ENCODE measurements at regions not wholly inside any gene's neighbourhood (a gene's known extent, or its start where the extent isn't known, plus 50 kb on each side); places are given as distances from the start of the nearest gene placed in this dataset.

- no peaks in the 10 kb centered on the region for H3K4me1 ChIP-seq (ENCODE audit: control insufficient read depth in 2 of 2, insufficient read depth in 2 of 2, low read length in 2 of 2)
- H3K36me3 ChIP-seq (ENCODE audit: control insufficient read depth in 2 of 2, insufficient read depth in 2 of 2, low read length in 1 of 2), result no peaks in the 10 kb centered on the region
- DNase-seq (ENCODE audit: low read depth in 6 of 9, low spot score in 9 of 9), result no peak
- WGBS, result 96% methylated on average over 3 of the region's 3 CpGs
- H3K27ac ChIP-seq (ENCODE audit: low read depth in 1 of 2, low read length in 1 of 2), result no peak overlapping the region
- no peaks in the 10 kb centered on the region for H3K27me3 ChIP-seq (ENCODE audit: control insufficient read depth in 2 of 2, insufficient read depth in 1 of 2, low read length in 1 of 2)
- no peaks in the 10 kb centered on the region for H3K9me3 ChIP-seq (ENCODE audit: control insufficient read depth in 2 of 2, insufficient read depth in 1 of 2, low read length in 1 of 2)
- H3K4me3 ChIP-seq (ENCODE audit: low read length in 2 of 2), result no peak overlapping the region
These were observed 227.8 kb upstream of the MIR17HG start for GRCh38 chr13:91119643-91120042.

GRCh38 chr13:91122766-91123165 is 224.7 kb upstream of the MIR17HG start:
- H3K36me3 ChIP-seq (ENCODE audit: control insufficient read depth in 2 of 2, insufficient read depth in 2 of 2, low read length in 1 of 2), result no peaks in the 10 kb centered on the region
- no peak for DNase-seq (ENCODE audit: low read depth in 6 of 9, low spot score in 9 of 9)
- WGBS, result 94% methylated on average over 1 of the region's 1 CpG

GRCh38 chr13:91123456-91124127 is 223.9 kb upstream of the MIR17HG start:
- DNase-seq (ENCODE audit: low read depth in 6 of 9, low spot score in 9 of 9), result no peak
- Histone ChIP-seq H3K27ac (ENCODE audit: low read depth in 1 of 2, low read length in 1 of 2) (no peak overlapping the region), H3K9me3 (ENCODE audit: control insufficient read depth in 2 of 2, insufficient read depth in 1 of 2, low read length in 1 of 2) (no peaks in the 10 kb centered on the region), H3K4me1 (ENCODE audit: control insufficient read depth in 2 of 2, insufficient read depth in 2 of 2, low read length in 2 of 2) (no peaks in the 10 kb centered on the region), H3K4me3 (ENCODE audit: low read length in 2 of 2) (no peak overlapping the region), H3K27me3 (ENCODE audit: control insufficient read depth in 2 of 2, insufficient read depth in 1 of 2, low read length in 1 of 2) (no peaks in the 10 kb centered on the region), H3K36me3 (ENCODE audit: control insufficient read depth in 2 of 2, insufficient read depth in 2 of 2, low read length in 1 of 2) (no peaks in the 10 kb centered on the region)
- 59% methylated on average over 5 of the region's 5 CpGs for WGBS

More at GRCh38 chr13:91122766-91123165, 224.7 kb upstream of the MIR17HG start:
- H3K4me3 ChIP-seq (ENCODE audit: low read length in 2 of 2), result no peak overlapping the region
- no peaks in the 10 kb centered on the region for H3K4me1 ChIP-seq (ENCODE audit: control insufficient read depth in 2 of 2, insufficient read depth in 2 of 2, low read length in 2 of 2)
- no peak overlapping the region for H3K27ac ChIP-seq (ENCODE audit: low read depth in 1 of 2, low read length in 1 of 2)
- H3K27me3 ChIP-seq (ENCODE audit: control insufficient read depth in 2 of 2, insufficient read depth in 1 of 2, low read length in 1 of 2), result no peaks in the 10 kb centered on the region
- H3K9me3 ChIP-seq (ENCODE audit: control insufficient read depth in 2 of 2, insufficient read depth in 1 of 2, low read length in 1 of 2), result no peaks in the 10 kb centered on the region

- no peaks in the 10 kb centered on the region for H3K4me1 ChIP-seq (ENCODE audit: control insufficient read depth in 2 of 2, insufficient read depth in 2 of 2, low read length in 2 of 2)
- no peak for DNase-seq (ENCODE audit: low read depth in 6 of 9, low spot score in 9 of 9)
- no peak overlapping the region for H3K27ac ChIP-seq (ENCODE audit: low read depth in 1 of 2, low read length in 1 of 2)
- H3K27me3 ChIP-seq (ENCODE audit: control insufficient read depth in 2 of 2, insufficient read depth in 1 of 2, low read length in 1 of 2), result no peaks in the 10 kb centered on the region
- 84% methylated on average over 4 of the region's 4 CpGs for WGBS
- no peaks in the 10 kb centered on the region for H3K36me3 ChIP-seq (ENCODE audit: control insufficient read depth in 2 of 2, insufficient read depth in 2 of 2, low read length in 1 of 2)
- no peaks in the 10 kb centered on the region for H3K9me3 ChIP-seq (ENCODE audit: control insufficient read depth in 2 of 2, insufficient read depth in 1 of 2, low read length in 1 of 2)
- H3K4me3 ChIP-seq (ENCODE audit: low read length in 2 of 2), result no peak overlapping the region
These were observed 220.7 kb upstream of the MIR17HG start for GRCh38 chr13:91126806-91127205.

- Histone ChIP-seq H3K4me1 (ENCODE audit: control insufficient read depth in 2 of 2, insufficient read depth in 2 of 2, low read length in 2 of 2) (no peaks in the 10 kb centered on the region), H3K4me3 (ENCODE audit: low read length in 2 of 2) (no peak overlapping the region), H3K27me3 (ENCODE audit: control insufficient read depth in 2 of 2, insufficient read depth in 1 of 2, low read length in 1 of 2) (no peaks in the 10 kb centered on the region), H3K36me3 (ENCODE audit: control insufficient read depth in 2 of 2, insufficient read depth in 2 of 2, low read length in 1 of 2) (no peaks in the 10 kb centered on the region), H3K27ac (ENCODE audit: low read depth in 1 of 2, low read length in 1 of 2) (no peak overlapping the region), H3K9me3 (ENCODE audit: control insufficient read depth in 2 of 2, insufficient read depth in 1 of 2, low read length in 1 of 2) (no peaks in the 10 kb centered on the region)
- 99% methylated on average over 1 of the region's 1 CpG for WGBS
- no peak for DNase-seq (ENCODE audit: low read depth in 6 of 9, low spot score in 9 of 9)
These were observed 219.5 kb upstream of the MIR17HG start for GRCh38 chr13:91127995-91128394.

GRCh38 chr13:91132381-91132780 is 215.1 kb upstream of the MIR17HG start:
- no peaks in the 10 kb centered on the region for H3K27me3 ChIP-seq (ENCODE audit: control insufficient read depth in 2 of 2, insufficient read depth in 1 of 2, low read length in 1 of 2)

GRCh38 chr13:91132786-91133185 is 214.7 kb upstream of the MIR17HG start:
- WGBS, result 85% methylated on average over 7 of the region's 7 CpGs
- Histone ChIP-seq H3K36me3 (ENCODE audit: control insufficient read depth in 2 of 2, insufficient read depth in 2 of 2, low read length in 1 of 2) (no peaks in the 10 kb centered on the region), H3K9me3 (ENCODE audit: control insufficient read depth in 2 of 2, insufficient read depth in 1 of 2, low read length in 1 of 2) (no peaks in the 10 kb centered on the region)

More at GRCh38 chr13:91132381-91132780, 215.1 kb upstream of the MIR17HG start:
- H3K27ac ChIP-seq (ENCODE audit: low read depth in 1 of 2, low read length in 1 of 2), result no peak overlapping the region
- DNase-seq (ENCODE audit: low read depth in 6 of 9, low spot score in 9 of 9), result no peak
- 95% methylated on average over 4 of the region's 4 CpGs for WGBS
- H3K4me3 ChIP-seq (ENCODE audit: low read length in 2 of 2), result no peak overlapping the region
- H3K4me1 ChIP-seq (ENCODE audit: control insufficient read depth in 2 of 2, insufficient read depth in 2 of 2, low read length in 2 of 2), result no peaks in the 10 kb centered on the region
- H3K9me3 ChIP-seq (ENCODE audit: control insufficient read depth in 2 of 2, insufficient read depth in 1 of 2, low read length in 1 of 2), result no peaks in the 10 kb centered on the region
- no peaks in the 10 kb centered on the region for H3K36me3 ChIP-seq (ENCODE audit: control insufficient read depth in 2 of 2, insufficient read depth in 2 of 2, low read length in 1 of 2)

GRCh38 chr13:91133941-91134802 is 213.3 kb upstream of the MIR17HG start:
- no peak overlapping the region for H3K4me3 ChIP-seq (ENCODE audit: low read length in 2 of 2)
- no peaks in the 10 kb centered on the region for H3K36me3 ChIP-seq (ENCODE audit: control insufficient read depth in 2 of 2, insufficient read depth in 2 of 2, low read length in 1 of 2)
- H3K27ac ChIP-seq (ENCODE audit: low read depth in 1 of 2, low read length in 1 of 2), result no peak overlapping the region
- H3K27me3 ChIP-seq (ENCODE audit: control insufficient read depth in 2 of 2, insufficient read depth in 1 of 2, low read length in 1 of 2), result no peaks in the 10 kb centered on the region
- no peaks in the 10 kb centered on the region for H3K4me1 ChIP-seq (ENCODE audit: control insufficient read depth in 2 of 2, insufficient read depth in 2 of 2, low read length in 2 of 2)
- 52% methylated on average over 11 of the region's 11 CpGs for WGBS
- H3K9me3 ChIP-seq (ENCODE audit: control insufficient read depth in 2 of 2, insufficient read depth in 1 of 2, low read length in 1 of 2), result no peaks in the 10 kb centered on the region
- DNase-seq (ENCODE audit: low read depth in 6 of 9, low spot score in 9 of 9), result peak in 7 of 9 donors; percentile 6 to 50 (median 15)

More at GRCh38 chr13:91132786-91133185, 214.7 kb upstream of the MIR17HG start:
- Histone ChIP-seq H3K27ac (ENCODE audit: low read depth in 1 of 2, low read length in 1 of 2) (no peak overlapping the region), H3K4me3 (ENCODE audit: low read length in 2 of 2) (no peak overlapping the region), H3K4me1 (ENCODE audit: control insufficient read depth in 2 of 2, insufficient read depth in 2 of 2, low read length in 2 of 2) (no peaks in the 10 kb centered on the region), H3K27me3 (ENCODE audit: control insufficient read depth in 2 of 2, insufficient read depth in 1 of 2, low read length in 1 of 2) (no peaks in the 10 kb centered on the region)
- peak in 1 of 9 donors; percentile 15 for DNase-seq (ENCODE audit: low read depth in 6 of 9, low spot score in 9 of 9)

GRCh38 chr13:91134803-91135184 is 212.7 kb upstream of the MIR17HG start:
- H3K27ac ChIP-seq (ENCODE audit: low read depth in 1 of 2, low read length in 1 of 2), result no peak overlapping the region
- WGBS, result 73% methylated on average over 2 of the region's 2 CpGs
- no peaks in the 10 kb centered on the region for H3K4me1 ChIP-seq (ENCODE audit: control insufficient read depth in 2 of 2, insufficient read depth in 2 of 2, low read length in 2 of 2)
- no peaks in the 10 kb centered on the region for H3K9me3 ChIP-seq (ENCODE audit: control insufficient read depth in 2 of 2, insufficient read depth in 1 of 2, low read length in 1 of 2)
- no peaks in the 10 kb centered on the region for H3K36me3 ChIP-seq (ENCODE audit: control insufficient read depth in 2 of 2, insufficient read depth in 2 of 2, low read length in 1 of 2)
- H3K27me3 ChIP-seq (ENCODE audit: control insufficient read depth in 2 of 2, insufficient read depth in 1 of 2, low read length in 1 of 2), result no peaks in the 10 kb centered on the region
- H3K4me3 ChIP-seq (ENCODE audit: low read length in 2 of 2), result no peak overlapping the region
- DNase-seq (ENCODE audit: low read depth in 6 of 9, low spot score in 9 of 9), result no peak

All from thymus (tissue), 11 donors.